BE2C (cell line): ENCODE measurements at regions not wholly inside any gene's neighbourhood (a gene's known extent, or its start where the extent isn't known, plus 50 kb on each side); places are given as distances from the start of the nearest gene placed in this dataset.
"Not testable (repeated sequence)": the region's sequence is repeated elsewhere in the genome, so short reads cannot be mapped to it uniquely, and the experiment has no call there.

Experiments
- DNase-seq: peaks from one replicate; pipeline ENCODE4 v3.0.0-alpha.2; 2020
- H3K27me3 ChIP-seq: fragments of 250-450 bp; sonication (Bioruptor Pico); 2 replicates; pipeline ENCODE4 v1.5.1; 2020; ENCODE audit warnings: mild to moderate bottlenecking
- H3K36me3 ChIP-seq: fragments of 250-450 bp; sonication (Bioruptor Pico); 2 replicates; pipeline ENCODE4 v1.5.1; 2020; ENCODE audit warnings: mild to moderate bottlenecking
- H3K4me1 ChIP-seq: fragments of 250-450 bp; sonication (Bioruptor Pico); 2 replicates; pipeline ENCODE4 v1.5.1; 2020
- H3K4me3 ChIP-seq: 2 replicates; pipeline ENCODE4 v1.5.1; 2011; ENCODE audit warnings: low read depth, low read length
- H3K9me3 ChIP-seq: fragments of 250-450 bp; sonication (Bioruptor Pico); 2 replicates; pipeline ENCODE4 v1.5.1; 2020
- TF ChIP-seq, protein P1 (sequence below): IDR thresholded peaks from 2 replicates; pipeline ENCODE4 v1.5.1; 2012; ENCODE audit warnings: mild to moderate bottlenecking, low read depth, low read length

DNA sequence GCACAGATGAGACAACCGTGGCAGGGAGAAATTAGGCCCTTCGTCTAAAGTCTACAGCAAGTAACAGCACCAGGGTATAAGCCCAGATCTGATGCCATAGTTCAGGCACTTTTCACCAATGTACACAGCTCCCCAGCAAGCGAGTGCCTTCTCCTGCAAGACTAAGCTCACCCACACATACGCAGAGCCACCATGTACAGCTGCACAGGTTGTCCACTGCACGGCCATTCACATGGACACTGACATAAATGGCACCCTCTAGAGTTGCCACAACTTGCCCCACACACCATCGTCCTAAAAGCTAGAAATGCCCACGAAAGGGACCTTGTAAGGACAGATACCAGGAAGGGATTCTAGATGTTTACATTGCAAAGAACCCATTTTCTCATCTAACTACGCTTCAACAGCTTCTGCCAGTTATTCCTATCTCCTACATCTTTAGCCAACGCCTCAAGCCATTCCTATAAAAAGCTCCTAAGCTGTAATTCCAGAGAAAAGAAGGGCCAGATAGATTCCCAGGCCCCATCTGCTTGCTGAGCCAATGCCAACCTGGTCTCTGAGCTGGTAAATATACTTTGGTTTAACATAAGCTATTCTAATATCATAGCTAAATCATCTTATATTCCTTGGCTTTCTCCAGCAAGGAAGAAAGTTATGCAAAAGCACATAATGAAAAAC is 174.0 kb upstream of the KAZN start:
- no peaks in the 10 kb centered on the region for H3K4me1 ChIP-seq
- H3K27me3 ChIP-seq: no peaks in the 10 kb centered on the region
- H3K9me3 ChIP-seq: no peaks in the 10 kb centered on the region
- no peak for DNase-seq
- TF ChIP-seq, protein P1, sequence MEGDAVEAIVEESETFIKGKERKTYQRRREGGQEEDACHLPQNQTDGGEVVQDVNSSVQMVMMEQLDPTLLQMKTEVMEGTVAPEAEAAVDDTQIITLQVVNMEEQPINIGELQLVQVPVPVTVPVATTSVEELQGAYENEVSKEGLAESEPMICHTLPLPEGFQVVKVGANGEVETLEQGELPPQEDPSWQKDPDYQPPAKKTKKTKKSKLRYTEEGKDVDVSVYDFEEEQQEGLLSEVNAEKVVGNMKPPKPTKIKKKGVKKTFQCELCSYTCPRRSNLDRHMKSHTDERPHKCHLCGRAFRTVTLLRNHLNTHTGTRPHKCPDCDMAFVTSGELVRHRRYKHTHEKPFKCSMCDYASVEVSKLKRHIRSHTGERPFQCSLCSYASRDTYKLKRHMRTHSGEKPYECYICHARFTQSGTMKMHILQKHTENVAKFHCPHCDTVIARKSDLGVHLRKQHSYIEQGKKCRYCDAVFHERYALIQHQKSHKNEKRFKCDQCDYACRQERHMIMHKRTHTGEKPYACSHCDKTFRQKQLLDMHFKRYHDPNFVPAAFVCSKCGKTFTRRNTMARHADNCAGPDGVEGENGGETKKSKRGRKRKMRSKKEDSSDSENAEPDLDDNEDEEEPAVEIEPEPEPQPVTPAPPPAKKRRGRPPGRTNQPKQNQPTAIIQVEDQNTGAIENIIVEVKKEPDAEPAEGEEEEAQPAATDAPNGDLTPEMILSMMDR: no peak
- no peaks in the 10 kb centered on the region for H3K36me3 ChIP-seq
- no peak overlapping the region for H3K4me3 ChIP-seq

DNA sequence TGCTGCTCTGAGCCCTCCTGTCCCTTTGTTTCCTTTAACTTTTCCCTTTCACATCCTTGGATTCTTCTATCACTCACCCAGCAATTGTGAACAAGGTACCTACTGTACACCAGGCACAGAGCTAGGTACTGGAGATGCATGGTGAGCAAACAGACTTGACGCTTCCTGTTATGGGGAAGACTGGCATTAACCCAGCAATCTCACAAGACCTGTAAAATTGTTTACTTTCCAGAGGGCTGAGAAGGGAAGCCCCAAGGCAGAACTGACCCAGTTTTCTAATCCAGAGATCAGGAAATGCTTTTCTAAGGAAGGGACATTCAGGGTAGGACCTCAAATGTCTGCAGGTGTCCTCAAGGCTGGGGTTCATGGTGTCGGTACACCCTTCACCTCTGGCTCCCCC is 171.6 kb upstream of the KAZN start:
- H3K27me3 ChIP-seq: no peaks in the 10 kb centered on the region
- no peak for DNase-seq
- H3K4me3 ChIP-seq: no peak overlapping the region
- TF ChIP-seq, protein P1: no peak
- H3K36me3 ChIP-seq: no peaks in the 10 kb centered on the region
- H3K9me3 ChIP-seq: no peaks in the 10 kb centered on the region
- H3K4me1 ChIP-seq: no peaks in the 10 kb centered on the region

DNA sequence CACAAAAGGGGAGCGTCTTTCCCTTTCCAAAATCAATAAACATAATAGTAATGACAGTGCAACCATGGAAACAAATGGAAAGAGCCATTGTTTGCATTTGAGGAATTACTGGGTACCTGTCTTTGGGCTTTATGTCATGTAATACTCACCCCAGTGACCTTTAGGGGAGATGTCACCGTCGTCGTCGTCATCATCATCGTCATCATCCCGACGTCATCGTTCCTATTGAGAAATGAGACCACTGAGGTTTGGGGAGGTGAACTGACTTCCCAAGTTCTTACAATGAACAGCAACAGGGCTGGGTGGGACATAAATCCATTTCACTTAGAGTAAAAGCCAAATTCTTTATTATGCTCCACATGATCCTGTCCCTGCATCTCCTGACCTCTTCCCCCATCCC is 168.9 kb upstream of the KAZN start:
- no peaks in the 10 kb centered on the region for H3K4me1 ChIP-seq
- TF ChIP-seq, protein P1: no peak

DNA sequence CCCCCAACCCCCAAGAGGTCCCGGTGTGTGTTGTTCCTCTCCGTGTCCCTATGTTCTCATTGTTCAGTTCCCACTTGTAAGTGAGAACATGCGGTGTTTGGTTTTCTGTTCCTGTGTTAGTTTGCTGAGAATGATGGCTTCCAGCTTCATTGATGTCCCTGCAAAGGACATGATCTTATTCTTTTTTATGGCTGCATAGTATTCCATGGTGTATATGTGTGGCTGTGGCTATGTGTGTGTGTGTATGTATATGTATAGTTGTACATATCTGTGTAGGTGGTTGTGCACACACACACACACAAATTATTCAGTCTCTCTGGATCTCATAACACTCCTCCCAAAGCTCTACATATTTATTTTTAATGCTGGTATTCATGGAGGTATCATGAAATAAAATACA is 165.8 kb upstream of the KAZN start:
- not testable (repeated sequence) for H3K4me1 ChIP-seq, H3K4me3 ChIP-seq, H3K9me3 ChIP-seq, H3K36me3 ChIP-seq, DNase-seq, H3K27me3 ChIP-seq

More for the DNA sequence above, 168.9 kb upstream of the KAZN start:
- no peak overlapping the region for H3K4me3 ChIP-seq
- H3K27me3 ChIP-seq: no peaks in the 10 kb centered on the region
- H3K9me3 ChIP-seq: no peaks in the 10 kb centered on the region
- H3K36me3 ChIP-seq: no peaks in the 10 kb centered on the region
- DNase-seq: no peak

DNA sequence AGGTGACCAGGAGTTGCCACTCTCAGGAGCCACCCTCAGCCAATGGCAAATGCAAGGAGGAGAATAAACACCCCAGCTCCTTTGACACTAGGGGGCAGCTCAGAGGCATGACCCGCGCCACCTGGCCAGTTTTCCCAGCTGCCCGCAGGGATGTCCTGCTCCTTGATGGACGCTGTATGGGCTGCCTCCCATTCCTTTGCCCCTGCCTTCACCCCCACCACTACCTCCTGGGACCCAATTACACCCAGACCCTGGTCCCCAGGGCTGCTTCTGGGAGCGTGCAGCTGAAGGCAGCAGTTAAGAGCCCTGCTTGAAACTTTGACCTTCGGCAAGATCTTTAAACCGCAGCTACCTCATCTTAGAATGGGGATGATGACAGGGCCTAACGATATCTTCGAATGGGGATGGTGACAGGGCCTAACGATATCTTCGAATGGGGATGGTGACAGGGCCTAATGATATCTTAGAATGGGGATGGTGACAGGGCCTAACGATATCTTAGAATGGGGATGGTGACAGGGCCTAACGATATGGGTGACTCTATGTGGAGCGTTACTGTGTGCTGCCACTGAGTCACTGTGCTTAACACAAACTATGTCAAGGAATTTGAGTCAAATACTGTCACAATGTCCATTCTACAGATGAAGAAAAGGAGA is 163.0 kb upstream of the KAZN start:
- Histone ChIP-seq H3K36me3 (no peaks in the 10 kb centered on the region), H3K4me3 (no peak overlapping the region), H3K9me3 (no peaks in the 10 kb centered on the region), H3K4me1 (no peaks in the 10 kb centered on the region), H3K27me3 (no peaks in the 10 kb centered on the region)
- TF ChIP-seq, protein P1: 0 out of 2 replicates have a peak, but pooled peaks have one; percentile 23
- DNase-seq: no peak

DNA sequence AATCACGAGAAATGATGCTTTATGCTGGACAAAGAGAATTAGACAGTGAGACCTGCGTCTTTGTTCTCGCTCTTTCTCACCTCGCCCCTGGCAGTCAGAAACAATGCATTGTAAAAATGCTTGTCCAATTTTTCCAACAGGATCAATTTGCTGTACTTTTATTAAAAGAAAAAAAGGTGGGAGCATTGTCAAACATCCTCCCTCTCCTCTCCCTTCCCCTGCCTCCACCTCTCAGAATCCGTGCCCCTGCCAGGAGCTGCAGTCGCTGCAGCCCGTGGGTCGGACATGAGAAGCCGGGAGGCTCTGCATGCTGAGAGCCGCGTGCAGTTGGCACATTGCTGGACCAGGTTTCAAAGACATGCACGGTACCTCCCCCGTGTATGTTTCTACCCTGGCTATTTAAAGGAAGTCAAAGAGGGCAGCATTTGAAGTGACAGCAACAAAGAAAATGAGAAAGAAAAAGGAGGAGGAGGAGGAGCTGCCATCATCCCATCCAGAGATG is 161.0 kb upstream of the KAZN start:
- TF ChIP-seq, protein P1: no peak

More for the DNA sequence above, 161.0 kb upstream of the KAZN start:
- no peaks in the 10 kb centered on the region for H3K36me3 ChIP-seq
- no peaks in the 10 kb centered on the region for H3K27me3 ChIP-seq
- H3K4me1 ChIP-seq: peaks cover 4% of the 10 kb centered on the region; the same call in 1 of the 2 replicates
- DNase-seq: no peak
- no peaks in the 10 kb centered on the region for H3K9me3 ChIP-seq
- no peak overlapping the region for H3K4me3 ChIP-seq
